Progenitor cell of endocrine pancreas (in vitro differentiated cells): ENCODE measurements at regions not wholly inside any gene's neighbourhood (a gene's known extent, or its start where the extent isn't known, plus 50 kb on each side); places are given as distances from the start of the nearest gene placed in this dataset.

Source experiments
- DNase-seq: peaks from one replicate; pipeline ENCODE4 v3.0.0; 2021; ENCODE audit warnings: low spot score; ENCODE audit not compliant: unreplicated experiment
- H3K27ac Mint-ChIP-seq: 2 replicates; pipeline ENCODE4 v1.8.0; 2021; ENCODE audit warnings: mild to moderate bottlenecking, moderate library complexity, mixed read lengths
- H3K27me3 Mint-ChIP-seq: 2 replicates; pipeline ENCODE4 v1.8.0; 2021; ENCODE audit warnings: mixed read lengths
- H3K36me3 Mint-ChIP-seq: 2 replicates; pipeline ENCODE4 v1.8.0; 2022; ENCODE audit warnings: mixed read lengths; ENCODE audit not compliant: insufficient read depth
- H3K4me1 Mint-ChIP-seq: 2 replicates; pipeline ENCODE4 v1.8.0; 2021; ENCODE audit warnings: low read depth, mixed read lengths
- H3K4me3 Mint-ChIP-seq: 2 replicates; pipeline ENCODE4 v1.8.0; 2021; ENCODE audit warnings: low read depth, mild to moderate bottlenecking, moderate library complexity, mixed read lengths
- H3K9me3 Mint-ChIP-seq: 2 replicates; pipeline ENCODE4 v1.8.0; 2021; ENCODE audit warnings: low read depth, mixed read lengths
- TF ChIP-seq, protein P1 (sequence below): fragments of 200-600 bp; sonication (generic); IDR thresholded peaks from one replicate; pipeline ENCODE4 v1.5.0; 2021; ENCODE audit warnings: antibody characterized with exemption, mild to moderate bottlenecking; ENCODE audit not compliant: unreplicated experiment

DNA sequence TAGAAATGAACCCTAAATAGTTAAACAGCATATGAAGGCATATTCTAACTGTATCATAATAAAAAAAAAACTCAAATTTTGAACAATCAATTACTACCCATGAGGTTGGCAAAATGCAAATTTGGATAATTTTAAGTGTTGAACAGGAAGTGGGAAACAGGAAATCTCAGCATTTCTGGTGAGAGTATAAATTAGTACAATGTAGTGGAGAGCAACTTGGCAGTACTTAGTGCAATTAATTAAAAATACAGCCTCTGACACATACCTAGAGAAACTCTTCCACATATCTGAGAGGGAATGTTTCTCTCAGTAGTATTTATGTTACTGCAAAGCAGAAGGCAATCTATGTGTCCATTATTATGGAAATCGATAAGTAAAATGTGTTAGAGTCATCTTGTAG is 96.8 kb downstream of the TUSC7 start:
- H3K4me1 Mint-ChIP-seq = no peaks in the 10 kb centered on the region

DNA sequence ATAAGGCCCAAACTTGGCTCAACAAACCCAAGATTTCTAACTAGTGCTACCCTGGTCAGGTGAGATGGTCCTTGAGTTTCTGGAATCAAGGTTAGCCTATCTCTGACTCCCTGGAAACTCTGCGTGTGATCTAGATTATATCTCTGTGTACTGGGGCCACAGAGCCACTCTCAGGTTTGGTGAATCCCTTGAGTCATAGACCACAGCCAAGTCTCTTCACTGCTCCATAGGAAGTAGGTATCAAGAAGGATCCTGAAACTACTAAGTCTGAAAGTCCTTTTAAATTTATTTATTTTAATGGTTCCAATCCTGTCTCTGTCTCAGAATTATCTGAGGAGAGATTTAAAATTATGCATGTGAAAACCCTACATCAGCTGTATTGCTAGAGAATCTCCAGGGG is 99.1 kb downstream of the TUSC7 start:
- no peak for DNase-seq
- TF ChIP-seq, protein P1, sequence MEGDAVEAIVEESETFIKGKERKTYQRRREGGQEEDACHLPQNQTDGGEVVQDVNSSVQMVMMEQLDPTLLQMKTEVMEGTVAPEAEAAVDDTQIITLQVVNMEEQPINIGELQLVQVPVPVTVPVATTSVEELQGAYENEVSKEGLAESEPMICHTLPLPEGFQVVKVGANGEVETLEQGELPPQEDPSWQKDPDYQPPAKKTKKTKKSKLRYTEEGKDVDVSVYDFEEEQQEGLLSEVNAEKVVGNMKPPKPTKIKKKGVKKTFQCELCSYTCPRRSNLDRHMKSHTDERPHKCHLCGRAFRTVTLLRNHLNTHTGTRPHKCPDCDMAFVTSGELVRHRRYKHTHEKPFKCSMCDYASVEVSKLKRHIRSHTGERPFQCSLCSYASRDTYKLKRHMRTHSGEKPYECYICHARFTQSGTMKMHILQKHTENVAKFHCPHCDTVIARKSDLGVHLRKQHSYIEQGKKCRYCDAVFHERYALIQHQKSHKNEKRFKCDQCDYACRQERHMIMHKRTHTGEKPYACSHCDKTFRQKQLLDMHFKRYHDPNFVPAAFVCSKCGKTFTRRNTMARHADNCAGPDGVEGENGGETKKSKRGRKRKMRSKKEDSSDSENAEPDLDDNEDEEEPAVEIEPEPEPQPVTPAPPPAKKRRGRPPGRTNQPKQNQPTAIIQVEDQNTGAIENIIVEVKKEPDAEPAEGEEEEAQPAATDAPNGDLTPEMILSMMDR = no peak
- Mint-ChIP-seq H3K27me3 (no peaks in the 10 kb centered on the region), H3K4me3 (no peak overlapping the region), H3K4me1 (peaks cover 4% of the 10 kb centered on the region), H3K9me3 (peaks cover 15% of the 10 kb centered on the region), H3K36me3 (no peaks in the 10 kb centered on the region), H3K27ac (no peak overlapping the region)

More for the DNA sequence above, 96.8 kb downstream of the TUSC7 start:
- Mint-ChIP-seq H3K36me3 (no peaks in the 10 kb centered on the region), H3K9me3 (peaks cover 15% of the 10 kb centered on the region), H3K27ac (no peak overlapping the region), H3K27me3 (no peaks in the 10 kb centered on the region), H3K4me3 (no peak overlapping the region)
- TF ChIP-seq, protein P1 = no peak
- no peak for DNase-seq

DNA sequence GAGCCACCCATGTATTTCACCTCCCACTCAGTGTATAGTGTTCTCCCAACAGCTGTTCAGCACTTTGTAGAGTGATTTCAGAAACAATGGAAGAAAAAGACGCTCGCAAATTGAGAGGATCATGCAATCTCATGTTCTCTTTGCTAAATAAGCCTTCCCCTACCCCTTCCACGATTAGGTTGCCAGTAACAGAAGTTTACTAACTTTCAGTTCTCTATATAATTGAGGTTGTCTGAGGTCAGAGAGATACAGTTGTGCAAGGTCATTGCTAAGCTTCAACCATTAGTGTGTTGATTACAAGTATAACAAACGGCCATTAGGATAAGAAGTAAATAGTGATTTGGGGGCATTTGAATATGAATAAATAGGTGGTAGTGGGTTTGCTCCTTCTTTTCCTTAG is 99.6 kb downstream of the TUSC7 start:
- H3K36me3 Mint-ChIP-seq = no peaks in the 10 kb centered on the region
- H3K27me3 Mint-ChIP-seq = no peaks in the 10 kb centered on the region
- H3K4me1 Mint-ChIP-seq = peaks cover 6% of the 10 kb centered on the region
- no peak overlapping the region for H3K27ac Mint-ChIP-seq
- no peak for DNase-seq
- no peak overlapping the region for H3K4me3 Mint-ChIP-seq
- TF ChIP-seq, protein P1 = no peak
- peaks cover 15% of the 10 kb centered on the region for H3K9me3 Mint-ChIP-seq

DNA sequence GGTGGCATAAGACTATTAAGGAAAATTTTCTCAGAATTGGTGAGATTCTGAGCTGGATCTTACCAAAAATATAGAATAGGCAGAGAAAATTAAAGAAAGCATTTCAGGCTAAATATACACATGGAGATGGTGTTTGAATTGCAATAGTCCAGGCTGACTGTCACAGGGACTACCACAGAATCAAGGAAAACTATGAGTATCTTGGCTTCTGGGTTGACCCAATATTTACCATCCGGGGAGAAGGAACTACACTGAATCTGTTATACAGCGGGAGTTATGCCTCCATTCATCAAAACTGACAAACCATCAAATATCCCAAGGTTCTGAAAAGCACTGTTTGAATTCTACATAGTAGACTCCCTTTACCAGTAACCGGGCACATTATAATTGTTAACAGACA is 102.2 kb downstream of the TUSC7 start:
- Mint-ChIP-seq H3K4me1 (peaks cover 18% of the 10 kb centered on the region), H3K36me3 (no peaks in the 10 kb centered on the region), H3K9me3 (peaks cover 14% of the 10 kb centered on the region), H3K27ac (no peak overlapping the region), H3K4me3 (no peak overlapping the region), H3K27me3 (no peaks in the 10 kb centered on the region)
- no peak for DNase-seq
- TF ChIP-seq, protein P1 = no peak

DNA sequence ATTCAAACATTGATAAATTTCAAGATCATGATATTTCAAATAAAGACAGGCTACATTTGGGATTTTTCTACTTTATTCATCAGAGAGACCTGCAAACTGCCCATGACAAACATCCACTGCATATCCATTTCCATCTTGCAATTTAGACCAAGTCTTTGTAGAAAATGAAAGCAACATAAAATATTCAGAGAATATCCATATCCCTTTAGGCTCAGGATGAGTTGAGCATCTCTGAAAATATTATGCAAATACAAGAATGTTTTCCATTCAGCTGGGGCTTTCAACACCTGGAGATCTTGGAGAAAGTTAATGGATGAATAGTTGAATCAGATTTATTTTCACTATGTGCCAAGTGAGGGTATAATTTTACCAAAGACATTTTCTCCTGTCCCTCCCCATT is 103.4 kb downstream of the TUSC7 start:
- no peak for DNase-seq
- peaks cover 18% of the 10 kb centered on the region for H3K4me1 Mint-ChIP-seq
- H3K36me3 Mint-ChIP-seq = no peaks in the 10 kb centered on the region
- H3K27me3 Mint-ChIP-seq = no peaks in the 10 kb centered on the region
- H3K27ac Mint-ChIP-seq = no peak overlapping the region
- TF ChIP-seq, protein P1 = no peak
- peaks cover 11% of the 10 kb centered on the region for H3K9me3 Mint-ChIP-seq
- H3K4me3 Mint-ChIP-seq = no peak overlapping the region
